HG02642 (cell line): ENCODE measurements at regions not wholly inside any gene's neighbourhood (a gene's known extent, or its start where the extent isn't known, plus 50 kb on each side); places are given as distances from the start of the nearest gene placed in this dataset.
"Not testable (repeated sequence)": the region's sequence is repeated elsewhere in the genome, so short reads cannot be mapped to it uniquely, and the experiment has no call there.

Experiments
- ATAC-seq: cut with Tn5 transposase; IDR thresholded peaks from one replicate; pipeline ENCODE4 v1.9.1; 2021; ENCODE audit warnings: mild to moderate bottlenecking; ENCODE audit not compliant: unreplicated experiment, poor library complexity

- no peak for ATAC-seq
Observed at GRCh38 chr14:71165121-71166031, 258.1 kb downstream of the PCNX1 start.

- ATAC-seq: no peak
Observed at GRCh38 chr14:71166180-71166837, 259.1 kb downstream of the PCNX1 start.

DNA sequence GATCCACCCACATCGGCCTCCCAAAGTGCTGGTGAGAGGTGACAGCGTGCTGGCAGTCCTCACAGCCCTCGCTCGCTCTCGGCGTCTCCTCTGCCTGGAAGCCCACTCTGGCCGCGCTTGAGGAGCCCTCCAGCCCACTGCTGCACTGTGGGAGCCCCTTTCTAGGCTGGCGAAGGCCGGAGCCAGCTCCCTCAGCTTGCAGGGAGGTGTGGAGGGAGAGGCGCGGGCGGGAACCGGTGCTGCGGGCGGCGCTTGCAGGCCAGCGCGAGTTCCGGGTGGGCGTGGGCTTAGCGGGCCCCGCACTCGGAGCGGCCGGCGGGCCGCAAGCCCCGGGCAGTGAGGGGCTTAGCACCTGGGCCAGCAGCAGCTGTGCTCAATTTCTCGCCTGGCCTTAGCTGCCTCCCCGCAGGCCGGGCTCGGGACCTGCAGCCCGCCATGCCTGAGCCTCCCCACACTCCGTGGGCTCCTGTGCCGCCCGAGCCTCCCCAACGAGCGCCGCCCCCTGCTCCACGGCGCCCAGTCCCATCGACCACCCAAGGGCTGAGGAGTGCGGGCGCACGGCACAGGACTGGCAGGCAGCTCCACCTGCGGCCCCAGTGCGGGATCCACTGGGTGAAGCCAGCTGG is 260.2 kb downstream of the PCNX1 start:
- ATAC-seq: not testable (repeated sequence)

GRCh38 chr14:71168161-71168560 is 260.9 kb downstream of the PCNX1 start:
- ATAC-seq: not testable (repeated sequence)

DNA sequence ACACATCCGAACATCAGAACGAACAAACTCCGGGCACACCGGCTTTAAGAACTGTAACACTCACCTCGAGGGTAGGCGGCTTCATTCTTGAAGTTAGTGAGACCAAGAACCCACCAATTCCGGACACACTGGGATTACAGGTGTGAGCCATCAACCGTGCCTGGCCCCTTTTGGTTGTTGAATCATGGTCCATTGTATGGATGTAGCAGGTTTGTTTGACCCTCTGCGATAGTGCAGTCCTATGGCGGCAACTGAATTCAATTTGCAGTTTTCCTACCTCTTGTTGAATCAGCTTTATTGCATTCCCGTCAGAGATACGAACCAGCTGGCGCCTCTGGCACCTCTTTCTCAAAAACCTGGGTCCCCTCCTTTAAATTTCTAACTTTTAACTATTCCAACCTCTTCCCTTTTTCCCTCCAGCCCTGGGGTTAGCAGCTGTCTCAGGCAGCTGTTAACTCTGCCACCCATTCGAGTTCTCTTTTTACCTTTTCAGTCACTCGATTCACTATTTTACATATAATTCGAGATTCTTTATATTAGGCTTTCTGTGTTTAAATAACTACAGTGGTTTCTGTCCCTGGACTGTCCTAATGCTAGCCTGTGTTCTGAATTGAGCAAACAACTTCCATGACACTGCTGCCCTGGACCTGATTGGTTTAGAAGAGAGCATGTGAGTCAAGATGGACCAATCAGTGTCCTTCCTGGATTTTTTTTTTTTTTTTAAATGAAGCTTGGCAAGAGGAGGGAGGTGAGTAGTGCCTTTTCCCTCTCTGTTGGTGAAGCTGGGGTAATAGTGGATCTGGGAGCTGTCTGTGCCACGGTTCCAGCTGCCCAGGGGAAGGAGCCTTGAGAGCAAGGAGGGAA is 261.5 kb downstream of the PCNX1 start:
- no peak for ATAC-seq

DNA sequence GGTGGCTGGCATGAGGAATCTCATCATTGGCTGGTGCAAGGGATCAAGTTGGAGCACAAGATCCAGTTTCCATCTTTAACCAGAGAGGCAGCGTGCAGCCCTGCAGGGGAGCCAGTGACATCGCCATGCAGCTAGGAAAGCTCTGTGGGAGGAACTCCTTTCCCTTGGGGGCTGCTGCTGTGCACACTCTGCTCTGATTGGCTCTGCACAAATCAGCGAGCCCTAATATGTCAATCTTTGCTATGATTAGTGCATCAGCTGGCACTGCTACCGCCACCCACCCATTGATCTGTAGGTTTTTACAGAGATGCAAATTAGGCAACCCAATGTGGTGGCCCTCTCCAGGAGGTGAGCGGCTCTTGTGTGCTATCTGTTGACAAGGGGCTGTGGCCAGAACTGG is 262.6 kb downstream of the PCNX1 start:
- no peak for ATAC-seq

- no peak for ATAC-seq
Observed at GRCh38 chr14:71175491-71175890, 268.2 kb downstream of the PCNX1 start.

GRCh38 chr14:71179066-71179465 is 271.8 kb downstream of the PCNX1 start:
- no peak for ATAC-seq

GRCh38 chr14:71180397-71180796 is 273.1 kb downstream of the PCNX1 start:
- ATAC-seq: no peak

DNA sequence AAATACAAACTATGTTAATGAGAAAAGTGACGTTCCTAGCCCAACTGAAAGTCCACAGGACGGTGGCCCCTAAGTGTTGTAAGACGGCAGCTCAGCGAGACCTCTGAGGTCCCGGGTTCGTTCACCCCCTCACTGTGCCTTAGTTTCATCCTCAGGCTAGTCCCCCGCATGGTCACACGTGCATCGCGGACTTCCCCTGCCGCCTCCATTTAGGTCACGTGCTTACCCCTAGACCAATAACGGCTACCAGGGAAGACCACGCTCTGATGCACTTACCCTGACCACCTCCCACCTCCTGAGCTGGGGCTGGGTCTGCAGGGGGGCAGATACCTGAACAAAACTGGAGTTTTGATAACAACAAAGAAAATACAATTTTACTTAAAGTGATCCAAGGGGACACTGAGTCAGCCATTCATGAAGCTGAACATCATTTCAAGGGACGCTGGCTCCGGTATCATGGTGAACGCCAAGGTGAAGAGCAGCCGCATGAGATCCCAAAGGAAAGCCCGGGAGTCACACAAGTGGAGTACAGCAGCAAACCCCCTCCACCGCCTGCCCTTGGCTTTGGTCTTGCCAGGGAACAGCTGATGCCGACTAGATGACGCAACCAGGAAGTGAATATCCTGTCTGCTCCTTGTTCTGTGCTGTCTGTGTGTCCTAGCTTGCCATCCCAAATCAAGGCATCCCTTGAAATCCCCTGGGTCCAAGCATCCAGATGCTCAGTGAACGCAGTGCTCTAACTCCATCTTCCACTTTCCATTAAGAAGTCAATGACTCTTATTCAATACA is 274.1 kb downstream of the PCNX1 start:
- ATAC-seq: no peak

GRCh38 chr14:71183876-71184689 is 276.8 kb downstream of the PCNX1 start:
- no peak for ATAC-seq

DNA sequence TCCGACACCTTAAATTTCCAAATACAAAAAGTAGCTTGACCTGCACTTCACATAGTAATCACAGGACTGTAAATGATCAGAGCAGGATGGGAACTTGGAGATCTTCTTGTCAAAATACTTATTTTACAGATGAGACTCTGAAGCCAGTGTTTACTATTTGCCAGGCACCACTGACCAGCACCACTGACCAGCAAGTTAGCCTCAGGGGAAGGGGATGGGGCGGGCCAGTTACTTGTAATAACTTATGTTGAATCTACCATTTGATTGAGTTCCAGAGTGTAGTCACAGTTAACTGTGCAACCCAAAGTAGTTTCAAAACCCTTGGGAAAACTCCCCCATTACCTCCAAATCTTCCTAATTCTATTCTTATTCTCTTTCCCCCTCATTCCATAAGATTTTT is 278.4 kb downstream of the PCNX1 start:
- no peak for ATAC-seq

- ATAC-seq: no peak
Observed at GRCh38 chr14:71187633-71188356, 280.5 kb downstream of the PCNX1 start.

DNA sequence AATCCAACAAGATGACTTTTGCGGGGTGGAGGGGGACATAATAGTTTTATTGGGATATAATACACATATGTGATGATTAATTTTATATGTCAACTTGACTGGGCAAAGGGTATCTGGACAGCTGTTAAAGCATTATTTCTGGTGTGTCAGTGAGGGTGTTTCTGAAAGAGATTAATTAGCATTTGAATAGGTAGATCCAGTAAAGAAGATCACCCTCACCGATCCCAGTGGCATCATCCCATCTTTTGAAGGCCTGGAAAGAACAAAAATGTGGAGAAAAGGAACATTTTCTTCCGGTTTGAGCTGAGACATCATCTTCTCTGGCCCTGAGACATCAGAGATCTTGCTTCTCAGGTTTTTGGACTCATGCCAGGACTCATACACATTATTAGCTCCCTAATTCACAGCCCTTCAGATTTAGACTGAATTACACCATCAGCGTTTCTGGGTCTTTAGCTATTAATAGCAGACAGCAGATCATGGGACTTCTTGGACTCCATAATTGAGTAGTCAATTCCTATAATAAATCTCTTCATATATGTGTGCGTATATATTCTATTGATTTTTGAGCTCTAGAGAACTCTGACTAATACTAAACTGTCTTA is 283.6 kb downstream of the PCNX1 start:
- no peak for ATAC-seq

- ATAC-seq: no peak
Observed at GRCh38 chr14:71193663-71194062, 286.4 kb downstream of the PCNX1 start.

DNA sequence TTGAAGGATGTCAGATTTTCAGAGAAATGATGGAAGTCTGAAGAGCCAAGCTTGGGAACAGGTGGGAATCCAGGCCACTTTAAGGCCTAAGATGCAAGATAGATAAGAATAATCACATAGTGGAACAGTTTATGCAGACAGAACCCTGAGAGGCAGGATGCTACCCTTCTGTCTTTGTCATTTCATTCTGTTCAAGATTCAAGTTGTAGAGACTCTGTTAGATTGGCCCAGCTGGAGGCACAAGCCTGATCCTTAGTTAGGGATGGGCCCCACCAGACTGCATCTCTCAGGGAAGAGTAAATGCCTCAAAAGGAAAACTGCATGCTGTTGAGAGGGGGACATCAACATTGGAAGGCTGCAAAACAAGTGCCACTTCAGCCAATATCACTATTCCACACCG is 287.0 kb downstream of the PCNX1 start:
- no peak for ATAC-seq

- ATAC-seq: no peak
Observed at GRCh38 chr14:71196921-71197320, 289.7 kb downstream of the PCNX1 start.

GRCh38 chr14:71198687-71199086 is 291.4 kb downstream of the PCNX1 start:
- no peak for ATAC-seq
